Neutrophil (primary cell): ENCODE measurements at regions not wholly inside any gene's neighbourhood (a gene's known extent, or its start where the extent isn't known, plus 50 kb on each side); places are given as distances from the start of the nearest gene placed in this dataset.
"Not testable (repeated sequence)": the region's sequence is repeated elsewhere in the genome, so short reads cannot be mapped to it uniquely, and the experiment has no call there.

Source experiments
- H3K27ac ChIP-seq: fragments of 200-600 bp; sonication (generic); 2 replicates; pipeline ENCODE4 v1.5.1; 2016; ENCODE audit warnings: mild to moderate bottlenecking, moderate library complexity
- H3K27me3 ChIP-seq: fragments of 200-600 bp; sonication (generic); 2 replicates; pipeline ENCODE4 v1.6.0; 2016; ENCODE audit warnings: mild to moderate bottlenecking
- H3K36me3 ChIP-seq: fragments of 200-600 bp; sonication (generic); 2 replicates; pipeline ENCODE4 v1.5.1; 2017
- H3K4me1 ChIP-seq, 2 experiments: fragments of 200-600 bp in 1 of 2; sonication (generic) in 1 of 2; 1 replicate in 1 of 2; 2 replicates in 1 of 2; pipeline versions ENCODE4 v1.5.1 to v1.6.1; 2013 to 2016; ENCODE audit warnings: low read depth in 1 of 2, low read length in 1 of 2, mild to moderate bottlenecking in 1 of 2, moderate library complexity in 1 of 2; ENCODE audit not compliant: control insufficient read depth in 1 of 2, insufficient read depth in 1 of 2
- H3K4me3 ChIP-seq, 2 experiments: fragments of 200-600 bp in 1 of 2; sonication (generic) in 1 of 2; 1 replicate in 1 of 2; 2 replicates in 1 of 2; pipeline ENCODE4 v1.5.1; 2013 to 2016; ENCODE audit warnings: low read depth in 1 of 2, low read length in 1 of 2, mild to moderate bottlenecking in 1 of 2, moderate library complexity in 1 of 2
- H3K9me3 ChIP-seq: fragments of 200-600 bp; sonication (generic); 2 replicates; pipeline ENCODE4 v1.5.1; 2016
- TF ChIP-seq, protein P1 (sequence below): fragments of 200-600 bp; sonication (generic); IDR thresholded peaks from 2 replicates; pipeline ENCODE4 v1.5.1; 2016; ENCODE audit warnings: antibody characterized with exemption

DNA sequence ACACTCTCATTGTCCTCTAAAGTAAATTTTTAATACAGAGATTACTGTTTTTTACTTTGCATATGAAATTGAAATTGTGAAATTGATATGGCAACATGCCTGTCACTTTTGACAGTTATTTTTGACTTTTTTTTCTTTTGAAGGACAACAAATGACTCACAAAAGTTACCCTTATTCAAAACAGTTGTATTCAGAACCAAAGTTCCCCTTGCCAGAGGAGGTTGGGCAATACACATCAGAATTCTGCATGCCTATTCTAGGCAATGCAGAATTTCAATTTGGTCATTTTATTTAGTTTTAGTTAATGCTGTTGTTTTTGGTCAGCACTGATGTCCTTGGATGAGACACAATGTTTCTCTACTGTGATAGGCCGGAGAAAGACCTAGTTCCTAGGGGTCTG is 299.1 kb upstream of the PRR16 start:
- no peaks in the 10 kb centered on the region for H3K36me3 ChIP-seq
- no peak overlapping the region for H3K27ac ChIP-seq
- no peaks in the 10 kb centered on the region for H3K4me1 ChIP-seq
- no peaks in the 10 kb centered on the region for H3K27me3 ChIP-seq
- H3K9me3 ChIP-seq = no peaks in the 10 kb centered on the region
- no peak overlapping the region for H3K4me3 ChIP-seq
- TF ChIP-seq, protein P1, sequence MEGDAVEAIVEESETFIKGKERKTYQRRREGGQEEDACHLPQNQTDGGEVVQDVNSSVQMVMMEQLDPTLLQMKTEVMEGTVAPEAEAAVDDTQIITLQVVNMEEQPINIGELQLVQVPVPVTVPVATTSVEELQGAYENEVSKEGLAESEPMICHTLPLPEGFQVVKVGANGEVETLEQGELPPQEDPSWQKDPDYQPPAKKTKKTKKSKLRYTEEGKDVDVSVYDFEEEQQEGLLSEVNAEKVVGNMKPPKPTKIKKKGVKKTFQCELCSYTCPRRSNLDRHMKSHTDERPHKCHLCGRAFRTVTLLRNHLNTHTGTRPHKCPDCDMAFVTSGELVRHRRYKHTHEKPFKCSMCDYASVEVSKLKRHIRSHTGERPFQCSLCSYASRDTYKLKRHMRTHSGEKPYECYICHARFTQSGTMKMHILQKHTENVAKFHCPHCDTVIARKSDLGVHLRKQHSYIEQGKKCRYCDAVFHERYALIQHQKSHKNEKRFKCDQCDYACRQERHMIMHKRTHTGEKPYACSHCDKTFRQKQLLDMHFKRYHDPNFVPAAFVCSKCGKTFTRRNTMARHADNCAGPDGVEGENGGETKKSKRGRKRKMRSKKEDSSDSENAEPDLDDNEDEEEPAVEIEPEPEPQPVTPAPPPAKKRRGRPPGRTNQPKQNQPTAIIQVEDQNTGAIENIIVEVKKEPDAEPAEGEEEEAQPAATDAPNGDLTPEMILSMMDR = no peak

DNA sequence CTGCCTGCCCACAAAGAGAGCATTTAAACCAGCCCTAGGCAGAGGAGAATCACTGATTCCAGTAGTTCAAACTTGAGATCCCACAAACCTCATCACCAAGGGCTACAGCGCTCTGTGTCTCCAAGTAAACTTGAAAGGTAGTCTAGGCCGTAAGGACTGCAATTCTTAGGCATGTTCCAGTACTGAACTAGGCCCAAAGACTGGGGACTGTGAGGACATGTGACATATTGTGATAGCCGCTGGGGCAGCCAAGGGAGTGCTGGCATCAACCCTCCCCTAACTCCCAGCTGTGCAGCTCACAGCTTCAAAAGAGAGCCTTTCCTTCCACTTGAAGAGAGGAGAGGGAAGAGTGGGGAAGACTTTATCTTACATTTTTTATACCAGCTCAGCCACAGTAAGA is 291.0 kb upstream of the PRR16 start:
- Histone ChIP-seq H3K27ac (no peak overlapping the region), H3K27me3 (no peaks in the 10 kb centered on the region), H3K4me1 (no peaks in the 10 kb centered on the region), H3K36me3 (no peaks in the 10 kb centered on the region), H3K9me3 (no peaks in the 10 kb centered on the region), H3K4me3 (no peak overlapping the region)
- TF ChIP-seq, protein P1 = no peak

DNA sequence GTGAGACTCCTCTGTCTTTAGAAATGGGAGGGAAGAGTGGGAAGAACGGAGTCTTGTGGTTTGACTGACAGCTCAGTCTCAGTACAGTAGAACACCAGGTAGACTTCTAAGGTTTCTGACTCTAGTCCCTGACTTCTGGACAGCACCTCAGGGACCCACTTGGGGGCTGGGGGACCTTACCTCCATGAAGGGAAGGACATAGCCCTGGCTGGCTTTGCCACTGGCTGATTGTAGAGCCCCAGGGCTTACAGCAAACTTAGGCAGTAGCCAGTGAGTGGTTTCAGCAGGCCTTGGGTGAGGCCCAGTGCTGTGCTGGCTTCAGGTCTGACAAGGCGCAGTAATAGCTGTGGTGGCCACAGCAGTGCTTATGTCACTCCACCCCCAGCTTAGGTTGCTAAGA is 290.0 kb upstream of the PRR16 start:
- no peaks in the 10 kb centered on the region for H3K4me1 ChIP-seq
- no peaks in the 10 kb centered on the region for H3K27me3 ChIP-seq
- H3K9me3 ChIP-seq = no peaks in the 10 kb centered on the region
- no peak overlapping the region for H3K4me3 ChIP-seq
- no peaks in the 10 kb centered on the region for H3K36me3 ChIP-seq
- no peak overlapping the region for H3K27ac ChIP-seq
- TF ChIP-seq, protein P1 = no peak

DNA sequence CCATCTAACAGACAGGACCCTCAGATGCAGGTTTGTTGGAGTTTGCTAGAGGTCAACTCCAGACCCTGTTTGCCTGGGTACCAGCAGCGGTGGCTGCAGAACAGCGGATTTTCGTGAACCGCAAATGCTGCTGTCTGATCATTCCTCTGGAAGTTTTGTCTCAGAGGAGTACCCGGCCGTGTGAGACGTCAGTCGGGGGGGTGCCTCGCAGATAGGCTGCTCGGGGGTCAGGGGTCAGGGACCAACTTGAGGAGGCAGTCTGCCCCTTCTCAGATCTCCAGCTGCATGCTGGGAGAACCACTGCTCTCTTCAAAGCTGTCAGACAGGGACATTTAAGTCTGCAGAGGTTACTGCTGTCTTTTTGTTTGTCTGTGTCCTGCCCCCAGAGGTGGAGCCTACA is 282.9 kb upstream of the PRR16 start:
- H3K36me3 ChIP-seq, H3K4me3 ChIP-seq, H3K27me3 ChIP-seq, H3K4me1 ChIP-seq, H3K9me3 ChIP-seq, H3K27ac ChIP-seq: not testable (repeated sequence)

DNA sequence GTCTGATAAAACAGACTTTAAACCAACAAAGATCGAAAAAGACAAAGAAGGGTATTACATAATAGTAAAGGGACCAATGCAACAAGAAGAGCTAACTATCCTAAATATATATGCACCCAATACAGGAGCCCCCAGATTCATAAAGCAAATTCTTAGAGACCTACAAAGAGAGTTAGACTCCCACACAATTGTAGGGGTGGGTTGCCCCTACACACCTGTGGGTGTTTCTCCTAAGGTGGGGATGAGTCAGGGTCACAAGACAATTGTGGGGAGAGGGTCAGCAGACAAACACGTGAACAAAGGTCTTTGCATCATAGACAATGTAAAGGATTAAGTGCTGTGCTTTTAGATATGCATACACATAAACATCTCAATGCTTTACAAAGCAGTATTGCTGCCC is 269.4 kb upstream of the PRR16 start:
- not testable (repeated sequence) for H3K4me1 ChIP-seq

DNA sequence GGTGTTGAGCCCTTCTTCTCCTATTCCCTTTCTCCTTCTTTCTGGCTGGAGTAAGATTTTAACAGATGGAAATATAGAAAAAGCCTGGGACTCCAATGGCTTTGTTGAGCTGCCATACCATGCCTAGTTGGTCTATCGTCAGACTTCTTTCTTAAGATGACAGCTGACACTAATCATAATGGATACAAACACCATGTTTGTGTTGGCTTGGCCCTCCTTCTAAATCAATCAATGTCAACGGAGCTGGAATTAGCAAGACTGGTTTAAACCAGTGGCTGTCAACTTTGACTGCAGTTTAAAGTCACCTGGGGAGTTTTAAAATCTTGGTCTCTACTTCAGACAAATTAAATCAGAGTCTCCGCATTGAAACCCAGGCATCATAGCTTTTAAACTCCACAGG is 264.5 kb upstream of the PRR16 start:
- Histone ChIP-seq H3K36me3 (no peaks in the 10 kb centered on the region), H3K4me1 (no peaks in the 10 kb centered on the region), H3K27ac (no peak overlapping the region), H3K27me3 (no peaks in the 10 kb centered on the region), H3K4me3 (no peak overlapping the region), H3K9me3 (no peaks in the 10 kb centered on the region)
- TF ChIP-seq, protein P1 = no peak

More for the DNA sequence above, 269.4 kb upstream of the PRR16 start:
- not testable (repeated sequence) for H3K27ac ChIP-seq, H3K9me3 ChIP-seq, H3K4me3 ChIP-seq, H3K36me3 ChIP-seq, H3K27me3 ChIP-seq

DNA sequence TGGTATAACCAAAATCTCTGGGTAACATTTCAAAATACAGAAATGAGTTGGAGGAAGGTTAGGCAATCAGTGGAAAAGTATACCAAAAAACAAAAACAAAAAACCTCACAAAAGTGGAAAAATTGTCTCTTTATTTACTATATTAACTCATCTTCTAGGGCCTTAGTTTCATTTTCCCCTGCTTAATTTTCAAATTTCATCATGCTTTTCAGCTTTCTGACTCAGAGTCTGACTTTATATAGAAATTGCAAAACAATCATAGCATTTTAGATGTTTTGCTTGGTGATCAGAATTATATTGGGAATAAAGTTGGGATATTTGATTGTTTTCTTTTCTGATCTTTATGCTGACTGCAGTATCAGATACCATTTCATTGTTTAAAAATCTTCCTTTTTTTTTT is 257.0 kb upstream of the PRR16 start:
- Histone ChIP-seq H3K4me3 (no peak overlapping the region), H3K27me3 (no peaks in the 10 kb centered on the region), H3K9me3 (no peaks in the 10 kb centered on the region), H3K36me3 (no peaks in the 10 kb centered on the region), H3K27ac (no peak overlapping the region), H3K4me1 (no peaks in the 10 kb centered on the region)
- TF ChIP-seq, protein P1 = no peak
